ENCODE measurements at regions not wholly inside any gene's neighbourhood (a gene's known extent, or its start where the extent isn't known, plus 50 kb on each side); places are given as distances from the start of the nearest gene placed in this dataset.

DNA sequence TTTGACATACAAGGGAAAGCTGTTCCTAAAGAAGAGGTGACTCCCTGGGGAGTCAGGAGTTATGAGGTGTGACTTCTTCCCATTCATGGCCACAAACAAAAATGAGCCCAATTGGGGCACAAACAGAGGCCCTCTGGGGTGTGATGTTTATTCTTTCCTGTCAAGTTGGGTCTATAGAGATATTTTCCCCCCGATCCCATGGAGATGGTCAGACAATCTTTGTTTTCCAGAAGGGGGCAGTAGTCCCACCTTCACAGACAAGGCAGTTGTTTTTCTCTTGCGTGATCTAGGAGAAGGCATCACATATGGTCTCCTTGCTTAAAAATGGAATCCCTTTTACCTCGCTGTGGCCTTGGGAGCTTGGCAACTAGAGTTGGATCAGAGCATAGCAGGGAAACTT is 110.3 kb downstream of the MFSD1 start:
- TF ChIP-seq STAT1 (IDR thresholded peaks at IDR 0.05; ENCODE audit: unreplicated experiment) (no peak), REST (IDR thresholded peaks at IDR 0.05; ENCODE audit: unreplicated experiment) (no peak), EZH2 (IDR thresholded peaks at IDR 0.05; ENCODE audit: low read depth, unreplicated experiment) (no peak), POLR2AphosphoS5 (IDR thresholded peaks at IDR 0.05; ENCODE audit: low read depth) (no peak), CREB1 (CRISPR knock-in tag; IDR thresholded peaks at IDR 0.05; ENCODE audit: low read depth) (no peak)
- TF ChIP-seq, protein P1, sequence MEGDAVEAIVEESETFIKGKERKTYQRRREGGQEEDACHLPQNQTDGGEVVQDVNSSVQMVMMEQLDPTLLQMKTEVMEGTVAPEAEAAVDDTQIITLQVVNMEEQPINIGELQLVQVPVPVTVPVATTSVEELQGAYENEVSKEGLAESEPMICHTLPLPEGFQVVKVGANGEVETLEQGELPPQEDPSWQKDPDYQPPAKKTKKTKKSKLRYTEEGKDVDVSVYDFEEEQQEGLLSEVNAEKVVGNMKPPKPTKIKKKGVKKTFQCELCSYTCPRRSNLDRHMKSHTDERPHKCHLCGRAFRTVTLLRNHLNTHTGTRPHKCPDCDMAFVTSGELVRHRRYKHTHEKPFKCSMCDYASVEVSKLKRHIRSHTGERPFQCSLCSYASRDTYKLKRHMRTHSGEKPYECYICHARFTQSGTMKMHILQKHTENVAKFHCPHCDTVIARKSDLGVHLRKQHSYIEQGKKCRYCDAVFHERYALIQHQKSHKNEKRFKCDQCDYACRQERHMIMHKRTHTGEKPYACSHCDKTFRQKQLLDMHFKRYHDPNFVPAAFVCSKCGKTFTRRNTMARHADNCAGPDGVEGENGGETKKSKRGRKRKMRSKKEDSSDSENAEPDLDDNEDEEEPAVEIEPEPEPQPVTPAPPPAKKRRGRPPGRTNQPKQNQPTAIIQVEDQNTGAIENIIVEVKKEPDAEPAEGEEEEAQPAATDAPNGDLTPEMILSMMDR (conservative IDR thresholded peaks at IDR 0.05; ENCODE audit: low read depth in 2 of 2): peak; percentile 57 to 73
